Hepatocyte (in vitro differentiated cells): ENCODE measurements at regions not wholly inside any gene's neighbourhood (a gene's known extent, or its start where the extent isn't known, plus 50 kb on each side); places are given as distances from the start of the nearest gene placed in this dataset.
"Not testable (repeated sequence)": the region's sequence is repeated elsewhere in the genome, so short reads cannot be mapped to it uniquely, and the experiment has no call there.

Experiments used
- DNase-seq: peaks from one replicate; pipeline ENCODE4 v3.0.0-alpha.2; 2016; ENCODE audit warnings: low spot score
- H2AFZ ChIP-seq: fragments of 200-600 bp; sonication (generic); 2 replicates; pipeline ENCODE4 v1.6.0; 2016; ENCODE audit warnings: antibody characterized with exemption, mild to moderate bottlenecking
- H3K27ac ChIP-seq: fragments of 200-600 bp; sonication (generic); 2 replicates; pipeline ENCODE4 v1.5.1; 2016; ENCODE audit warnings: mild to moderate bottlenecking
- H3K27me3 ChIP-seq: fragments of 200-600 bp; sonication (generic); 2 replicates; pipeline ENCODE4 v1.6.1; 2016
- H3K36me3 ChIP-seq: fragments of 200-600 bp; sonication (generic); replicated peaks from 2 replicates; pipeline ENCODE4 v1.5.1; 2016; ENCODE audit warnings: low read depth; ENCODE audit not compliant: insufficient read depth
- H3K4me1 ChIP-seq: fragments of 200-600 bp; sonication (generic); 2 replicates; pipeline ENCODE4 v1.5.1; 2016; ENCODE audit warnings: mild to moderate bottlenecking, moderate library complexity; ENCODE audit not compliant: insufficient read depth
- H3K4me2 ChIP-seq: fragments of 200-600 bp; sonication (generic); 2 replicates; pipeline ENCODE4 v1.6.0; 2016
- H3K4me3 ChIP-seq: fragments of 200-600 bp; sonication (generic); 2 replicates; pipeline ENCODE4 v1.5.1; 2016; ENCODE audit warnings: mild to moderate bottlenecking
- H3K79me2 ChIP-seq: fragments of 200-600 bp; sonication (generic); 2 replicates; pipeline ENCODE4 v1.6.0; 2017; ENCODE audit warnings: mild to moderate bottlenecking
- H3K9me2 ChIP-seq: fragments of 200-600 bp; sonication (generic); replicated peaks from 2 replicates; pipeline ENCODE4 v1.6.0; 2017; ENCODE audit warnings: mild to moderate bottlenecking; ENCODE audit not compliant: insufficient read depth
- H3K9me3 ChIP-seq: fragments of 200-600 bp; sonication (generic); 2 replicates; pipeline ENCODE4 v1.5.1; 2016; ENCODE audit warnings: low read depth, mild to moderate bottlenecking
- H4K20me1 ChIP-seq: fragments of 200-600 bp; sonication (generic); 2 replicates; pipeline ENCODE4 v1.6.0; 2016; ENCODE audit warnings: mild to moderate bottlenecking; ENCODE audit not compliant: insufficient read depth, poor library complexity, severe bottlenecking
- EZH2 ChIP-seq: fragments of 200-600 bp; sonication (generic); IDR thresholded peaks from 2 replicates; pipeline ENCODE4 v1.6.1; 2016; ENCODE audit warnings: antibody characterized with exemption, mild to moderate bottlenecking, borderline replicate concordance
- EZH2phosphoT487 ChIP-seq: fragments of 200-600 bp; sonication (generic); IDR thresholded peaks from one replicate; pipeline ENCODE4 v1.6.1; 2018; ENCODE audit warnings: antibody characterized with exemption, mild to moderate bottlenecking, low read depth, moderate library complexity; ENCODE audit not compliant: unreplicated experiment, severe bottlenecking
- WGBS: methylation state at CpG from one replicate; pipeline ENCODE4 v1.1.6; 2016; ENCODE audit warnings: low lambda C conversion rate; ENCODE audit errors: missing lambda C conversion rate; 5-methylcytosine and 5-hydroxymethylcytosine counted together
- TF ChIP-seq, protein P1 (sequence below): fragments of 200-600 bp; sonication (generic); IDR thresholded peaks from 2 replicates; pipeline ENCODE4 v1.5.1; 2016; ENCODE audit warnings: antibody characterized with exemption, mild to moderate bottlenecking; ENCODE audit not compliant: poor library complexity

GRCh38 chr6:168995526-168996355, 257.9 kb downstream of the THBS2 start:
- Histone ChIP-seq H3K4me2 (no peak overlapping the region), H3K9me2 (no peaks in the 10 kb centered on the region), H3K36me3 (no peaks in the 10 kb centered on the region), H2AFZ (no peak overlapping the region), H3K79me2 (no peaks in the 10 kb centered on the region), H3K4me1 (no peaks in the 10 kb centered on the region), H3K27me3 (no peaks in the 10 kb centered on the region), H4K20me1 (no peaks in the 10 kb centered on the region), H3K4me3 (no peak overlapping the region), H3K27ac (no peak overlapping the region), H3K9me3 (no peaks in the 10 kb centered on the region)
- TF ChIP-seq EZH2phosphoT487 (no peak), EZH2 (no peak)
- TF ChIP-seq, protein P1, sequence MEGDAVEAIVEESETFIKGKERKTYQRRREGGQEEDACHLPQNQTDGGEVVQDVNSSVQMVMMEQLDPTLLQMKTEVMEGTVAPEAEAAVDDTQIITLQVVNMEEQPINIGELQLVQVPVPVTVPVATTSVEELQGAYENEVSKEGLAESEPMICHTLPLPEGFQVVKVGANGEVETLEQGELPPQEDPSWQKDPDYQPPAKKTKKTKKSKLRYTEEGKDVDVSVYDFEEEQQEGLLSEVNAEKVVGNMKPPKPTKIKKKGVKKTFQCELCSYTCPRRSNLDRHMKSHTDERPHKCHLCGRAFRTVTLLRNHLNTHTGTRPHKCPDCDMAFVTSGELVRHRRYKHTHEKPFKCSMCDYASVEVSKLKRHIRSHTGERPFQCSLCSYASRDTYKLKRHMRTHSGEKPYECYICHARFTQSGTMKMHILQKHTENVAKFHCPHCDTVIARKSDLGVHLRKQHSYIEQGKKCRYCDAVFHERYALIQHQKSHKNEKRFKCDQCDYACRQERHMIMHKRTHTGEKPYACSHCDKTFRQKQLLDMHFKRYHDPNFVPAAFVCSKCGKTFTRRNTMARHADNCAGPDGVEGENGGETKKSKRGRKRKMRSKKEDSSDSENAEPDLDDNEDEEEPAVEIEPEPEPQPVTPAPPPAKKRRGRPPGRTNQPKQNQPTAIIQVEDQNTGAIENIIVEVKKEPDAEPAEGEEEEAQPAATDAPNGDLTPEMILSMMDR: no peak
- WGBS: 92% methylated on average over 29 of the region's 29 CpGs
- DNase-seq: no peak

DNA sequence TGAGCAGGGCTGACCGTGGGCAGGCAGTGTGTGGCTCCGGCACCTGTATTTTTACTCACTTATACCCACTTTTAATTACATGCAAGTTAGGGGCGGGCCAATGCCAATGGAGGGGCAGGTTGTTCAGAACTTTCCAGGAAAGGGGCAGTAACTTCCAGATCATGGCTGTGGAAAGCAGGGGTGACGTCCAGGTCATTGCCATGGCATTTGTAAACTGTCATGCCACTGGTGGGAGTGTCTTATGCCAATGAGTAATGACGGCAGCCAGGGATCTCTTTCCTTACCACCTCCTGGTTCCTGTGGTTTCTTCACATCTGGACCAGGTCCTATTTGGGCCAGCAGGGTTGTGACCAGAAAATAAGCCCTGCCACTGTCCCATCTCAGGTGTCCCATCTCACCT, 258.7 kb downstream of the THBS2 start:
- Histone ChIP-seq H3K4me3 (no peak overlapping the region), H3K9me2 (no peaks in the 10 kb centered on the region), H3K27ac (no peak overlapping the region), H2AFZ (no peak overlapping the region), H3K4me2 (no peak overlapping the region), H3K27me3 (no peaks in the 10 kb centered on the region), H3K9me3 (no peaks in the 10 kb centered on the region), H3K36me3 (no peaks in the 10 kb centered on the region), H4K20me1 (no peaks in the 10 kb centered on the region), H3K79me2 (no peaks in the 10 kb centered on the region), H3K4me1 (no peaks in the 10 kb centered on the region)
- TF ChIP-seq EZH2: no peak
- no peak for DNase-seq
- WGBS: 94% methylated on average over 5 of the region's 5 CpGs

DNA sequence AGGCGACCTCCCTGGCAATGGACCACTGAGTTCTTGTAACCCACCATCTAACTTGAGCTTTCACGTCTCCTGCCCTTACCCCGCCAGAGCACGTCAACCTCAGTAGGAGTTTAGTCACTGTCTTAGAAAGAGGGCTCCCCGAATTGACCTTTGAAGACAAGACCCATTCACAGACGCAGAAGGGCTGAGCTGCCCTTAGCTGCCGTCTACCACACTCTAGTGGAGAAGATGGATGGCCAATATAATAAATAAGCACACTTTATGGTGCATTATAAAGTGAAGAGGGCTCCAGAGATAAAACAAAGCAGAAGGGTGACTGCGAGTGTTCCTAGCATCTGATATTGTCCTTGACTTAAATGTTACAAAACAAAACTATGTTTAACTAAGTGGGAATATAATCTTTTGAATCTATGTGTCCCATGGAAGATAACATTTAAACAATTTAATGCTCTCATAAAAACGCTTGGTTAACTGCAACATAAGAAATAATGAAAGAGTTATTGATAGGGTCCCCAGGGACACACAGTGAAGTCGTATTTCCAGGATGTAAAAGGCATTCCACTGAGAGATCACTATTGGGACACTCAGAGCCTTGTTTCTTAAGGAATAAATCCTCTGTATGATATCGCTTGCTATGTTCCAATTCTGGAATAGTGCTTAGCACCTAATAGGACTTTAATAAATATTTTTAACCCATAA, 261.1 kb downstream of the THBS2 start:
- Histone ChIP-seq H3K9me3 (no peaks in the 10 kb centered on the region), H3K36me3 (no peaks in the 10 kb centered on the region), H3K9me2 (no peaks in the 10 kb centered on the region), H3K4me3 (no peak overlapping the region), H3K27me3 (no peaks in the 10 kb centered on the region), H3K27ac (no peak overlapping the region), H3K4me2 (no peak overlapping the region), H2AFZ (no peak overlapping the region), H3K4me1 (peaks cover 6% of the 10 kb centered on the region), H3K79me2 (no peaks in the 10 kb centered on the region), H4K20me1 (no peaks in the 10 kb centered on the region)
- no peak for TF ChIP-seq EZH2phosphoT487
- no peak for TF ChIP-seq EZH2
- TF ChIP-seq, protein P1: no peak
- DNase-seq: no peak
- WGBS: 77% methylated on average over 11 of the region's 11 CpGs

- not testable (repeated sequence) for H3K9me3 ChIP-seq, H3K27me3 ChIP-seq, H4K20me1 ChIP-seq, H3K79me2 ChIP-seq, H2AFZ ChIP-seq, DNase-seq, H3K4me3 ChIP-seq, H3K9me2 ChIP-seq, H3K36me3 ChIP-seq, H3K4me2 ChIP-seq, H3K4me1 ChIP-seq, H3K27ac ChIP-seq
- 90% methylated on average over 10 of the region's 17 CpGs for WGBS
These were observed 262.0 kb downstream of the THBS2 start for GRCh38 chr6:168991695-168992094.
